CD4-positive, CD25-positive, alpha-beta regulatory T cell (primary cell): ENCODE measurements at regions not wholly inside any gene's neighbourhood (a gene's known extent, or its start where the extent isn't known, plus 50 kb on each side); places are given as distances from the start of the nearest gene placed in this dataset.

Source experiments
- ATAC-seq, 2 donors: fragments of 150-1000 bp; cut with Tn5 transposase; one replicate each; pipeline ENCODE4 v1.10.0; 2021; ENCODE audit warnings: low read depth in 2 of 2, moderate number of reproducible peaks in 2 of 2, moderate library complexity in 1 of 2
- DNase-seq, 3 donors: peaks; one replicate each; pipeline versions ENCODE4 v3.0.0 to v3.0.0-alpha.2; 2012 to 2022; ENCODE audit warnings: mixed read lengths in 1 of 3
- H3K27ac ChIP-seq: one replicate; pipeline ENCODE4 v1.7.0; 2013; ENCODE audit warnings: mild to moderate bottlenecking, low read length; ENCODE audit not compliant: insufficient read depth, poor library complexity, severe bottlenecking
- H3K27me3 ChIP-seq: one replicate; pipeline ENCODE4 v1.7.0; 2013; ENCODE audit warnings: low read length; ENCODE audit not compliant: control insufficient read depth, insufficient read depth
- H3K36me3 ChIP-seq: one replicate; pipeline ENCODE4 v1.7.0; 2013; ENCODE audit warnings: mild to moderate bottlenecking, low read length, moderate library complexity; ENCODE audit not compliant: control insufficient read depth, insufficient read depth
- H3K4me1 ChIP-seq: 2 replicates; pipeline ENCODE4 v1.7.0; 2013; ENCODE audit warnings: mild to moderate bottlenecking, low read length; ENCODE audit not compliant: insufficient read depth, control insufficient read depth, poor library complexity, severe bottlenecking
- H3K4me3 ChIP-seq: one replicate; pipeline ENCODE4 v1.7.0; 2013; ENCODE audit warnings: low read depth, mild to moderate bottlenecking, low read length, moderate library complexity
- H3K9me3 ChIP-seq, 2 experiments: 1 replicate in 1 of 2; 2 replicates in 1 of 2; pipeline ENCODE4 v1.7.0; 2013; ENCODE audit warnings: low read length in 2 of 2, mild to moderate bottlenecking in 1 of 2, moderate library complexity in 1 of 2; ENCODE audit not compliant: control insufficient read depth in 2 of 2
- H3K27ac Mint-ChIP-seq, 3 donors: one replicate each; pipeline ENCODE4 v1.8.0; 2020 to 2022; ENCODE audit warnings: mild to moderate bottlenecking in 3 of 3, mixed read lengths in 3 of 3, moderate library complexity in 2 of 3
- H3K27me3 Mint-ChIP-seq: one replicate; pipeline ENCODE4 v1.8.0; 2022; ENCODE audit warnings: mild to moderate bottlenecking, mixed read lengths
- H3K36me3 Mint-ChIP-seq: one replicate; pipeline ENCODE4 v1.8.0; 2020; ENCODE audit warnings: mixed read lengths
- H3K4me1 Mint-ChIP-seq, 4 donors: one replicate each; pipeline ENCODE4 v1.8.0; 2020 to 2022; ENCODE audit warnings: mixed read lengths in 4 of 4, mild to moderate bottlenecking in 1 of 4
- H3K4me3 Mint-ChIP-seq, 4 donors: one replicate each; pipeline ENCODE4 v1.8.0; 2020 to 2022; ENCODE audit warnings: mild to moderate bottlenecking in 4 of 4, mixed read lengths in 4 of 4, moderate library complexity in 3 of 4
- H3K9me3 Mint-ChIP-seq, 7 donors: one replicate each; pipeline ENCODE4 v1.8.0; 2020 to 2022; ENCODE audit warnings: mixed read lengths in 7 of 7, mild to moderate bottlenecking in 3 of 7, moderate library complexity in 2 of 7

DNA sequence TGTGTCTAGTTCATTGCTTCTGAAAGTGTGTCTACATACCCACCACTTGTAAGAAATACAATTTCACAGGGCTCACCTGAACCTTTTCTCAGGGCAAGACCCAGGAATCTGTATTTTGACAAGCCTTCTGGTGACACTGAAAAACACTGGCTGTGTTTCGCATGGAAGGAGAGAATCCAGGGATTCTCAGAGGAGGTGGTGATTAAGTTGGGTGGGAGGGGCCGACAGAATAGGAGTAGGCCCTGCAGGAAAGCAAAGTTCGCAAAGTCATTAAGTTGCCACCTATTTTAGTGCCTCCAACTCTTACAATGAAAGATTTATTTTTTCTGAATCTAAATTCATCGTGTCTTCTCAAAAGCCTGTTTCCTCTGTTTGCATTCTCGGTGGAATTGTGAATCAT lies 186.8 kb downstream of the FAT3 start:
- H3K27me3 Mint-ChIP-seq = no peaks in the 10 kb centered on the region
- no peaks in the 10 kb centered on the region for H3K9me3 ChIP-seq
- peaks cover 0 to 9% (median 3%) of the 10 kb centered on the region in 7 donors for H3K9me3 Mint-ChIP-seq
- H3K27ac Mint-ChIP-seq = no peak overlapping the region
- ATAC-seq (no peak), DNase-seq (no peak)
- H3K4me3 Mint-ChIP-seq = no peak overlapping the region
- H3K27ac ChIP-seq = no peak overlapping the region
- H3K4me3 ChIP-seq = no peak overlapping the region
- H3K4me1 ChIP-seq = no peaks in the 10 kb centered on the region
- H3K36me3 ChIP-seq = no peaks in the 10 kb centered on the region
- H3K27me3 ChIP-seq = no peaks in the 10 kb centered on the region
- no peaks in the 10 kb centered on the region for H3K36me3 Mint-ChIP-seq
- no peaks in the 10 kb centered on the region for H3K4me1 Mint-ChIP-seq

DNA sequence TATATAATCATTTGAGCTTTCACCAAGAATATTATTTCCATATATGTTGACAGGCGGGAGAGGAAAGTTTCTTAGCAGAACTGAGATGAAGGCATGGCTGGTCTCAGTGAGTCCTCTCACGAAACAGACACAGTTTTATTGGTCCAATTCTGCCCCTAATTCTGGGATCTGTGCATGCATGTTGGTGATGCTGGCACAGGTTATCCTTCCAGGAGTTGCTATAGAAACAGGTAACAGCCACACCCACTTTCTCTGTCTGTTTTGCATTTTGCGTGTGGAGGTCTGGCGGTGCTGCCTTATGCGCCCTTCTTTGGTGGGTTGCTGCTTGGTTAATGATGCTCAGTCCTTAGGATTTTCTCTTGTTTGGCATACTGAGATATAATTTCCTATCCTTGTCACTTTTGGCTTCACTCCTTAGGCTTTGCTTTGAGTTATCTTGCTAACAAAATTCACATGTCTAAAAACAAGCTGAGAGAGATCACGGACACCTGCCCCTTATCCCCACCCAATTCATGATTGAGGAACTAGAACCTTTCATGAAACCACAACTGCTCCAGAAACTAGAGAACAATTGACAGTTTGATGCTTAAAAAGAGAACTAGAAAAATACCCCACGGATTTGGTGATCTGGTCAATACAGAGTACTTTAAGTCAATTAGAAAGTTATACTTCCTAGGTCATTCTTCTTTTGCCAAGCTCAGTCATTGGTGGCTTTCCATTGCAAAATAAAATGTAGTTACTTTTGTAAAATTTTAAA lies 189.3 kb downstream of the FAT3 start:
- ATAC-seq (no peak), DNase-seq (no peak)
- Mint-ChIP-seq H3K4me1 (no peaks in the 10 kb centered on the region), H3K4me3 (no peak overlapping the region), H3K27ac (no peak overlapping the region), H3K27me3 (no peaks in the 10 kb centered on the region), H3K36me3 (no peaks in the 10 kb centered on the region), H3K9me3 (peaks cover 0 to 4% (median 4%) of the 10 kb centered on the region in 7 donors)
- Histone ChIP-seq H3K27ac (no peak overlapping the region), H3K36me3 (no peaks in the 10 kb centered on the region), H3K27me3 (no peaks in the 10 kb centered on the region), H3K9me3 (no peaks in the 10 kb centered on the region), H3K4me1 (no peaks in the 10 kb centered on the region), H3K4me3 (no peak overlapping the region)

DNA sequence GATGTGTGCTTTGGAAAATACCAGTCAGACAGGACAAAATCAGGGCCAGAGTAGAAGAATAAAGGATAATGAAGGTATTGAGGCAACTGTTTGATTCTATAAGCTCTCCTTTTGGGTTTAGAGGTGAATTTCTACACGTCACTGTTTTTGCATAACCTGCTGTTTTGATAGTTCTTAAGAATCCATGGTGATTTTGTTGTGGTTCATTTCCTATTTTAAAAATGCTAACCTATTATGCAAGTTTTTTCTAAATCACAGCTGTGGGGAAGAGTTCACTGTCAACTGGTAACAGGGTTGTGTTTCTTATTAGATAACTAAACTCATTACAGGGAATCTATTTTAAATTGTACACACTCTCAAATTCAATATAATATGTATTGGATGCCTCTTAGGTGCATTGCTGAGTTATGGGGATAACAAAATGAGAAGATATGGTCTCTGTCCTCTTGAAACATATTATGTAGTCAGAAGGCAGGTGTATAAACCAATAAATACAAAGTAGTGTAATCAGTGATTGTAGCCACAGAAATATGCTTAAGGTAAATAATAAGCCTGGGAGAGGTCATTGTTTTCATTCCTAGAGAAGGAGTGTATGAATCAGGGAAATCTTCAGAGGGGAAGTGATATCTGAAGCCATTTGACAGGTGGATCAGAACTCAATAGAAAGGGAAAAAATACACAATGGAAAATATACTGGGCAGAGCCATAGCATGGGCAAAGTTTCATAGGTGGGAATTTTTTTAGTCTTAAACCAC lies 192.5 kb downstream of the FAT3 start:
- no peaks in the 10 kb centered on the region for H3K36me3 ChIP-seq
- H3K9me3 Mint-ChIP-seq = peaks cover 0 to 7% (median 2%) of the 10 kb centered on the region in 7 donors
- H3K27ac ChIP-seq = no peak overlapping the region
- no peaks in the 10 kb centered on the region for H3K27me3 Mint-ChIP-seq
- no peak overlapping the region for H3K27ac Mint-ChIP-seq
- H3K4me1 Mint-ChIP-seq = no peaks in the 10 kb centered on the region
- H3K27me3 ChIP-seq = no peaks in the 10 kb centered on the region
- no peaks in the 10 kb centered on the region for H3K4me1 ChIP-seq
- DNase-seq (no peak), ATAC-seq (no peak)
- no peaks in the 10 kb centered on the region for H3K36me3 Mint-ChIP-seq
- H3K4me3 Mint-ChIP-seq = no peak overlapping the region
- H3K4me3 ChIP-seq = no peak overlapping the region
- no peaks in the 10 kb centered on the region for H3K9me3 ChIP-seq

DNA sequence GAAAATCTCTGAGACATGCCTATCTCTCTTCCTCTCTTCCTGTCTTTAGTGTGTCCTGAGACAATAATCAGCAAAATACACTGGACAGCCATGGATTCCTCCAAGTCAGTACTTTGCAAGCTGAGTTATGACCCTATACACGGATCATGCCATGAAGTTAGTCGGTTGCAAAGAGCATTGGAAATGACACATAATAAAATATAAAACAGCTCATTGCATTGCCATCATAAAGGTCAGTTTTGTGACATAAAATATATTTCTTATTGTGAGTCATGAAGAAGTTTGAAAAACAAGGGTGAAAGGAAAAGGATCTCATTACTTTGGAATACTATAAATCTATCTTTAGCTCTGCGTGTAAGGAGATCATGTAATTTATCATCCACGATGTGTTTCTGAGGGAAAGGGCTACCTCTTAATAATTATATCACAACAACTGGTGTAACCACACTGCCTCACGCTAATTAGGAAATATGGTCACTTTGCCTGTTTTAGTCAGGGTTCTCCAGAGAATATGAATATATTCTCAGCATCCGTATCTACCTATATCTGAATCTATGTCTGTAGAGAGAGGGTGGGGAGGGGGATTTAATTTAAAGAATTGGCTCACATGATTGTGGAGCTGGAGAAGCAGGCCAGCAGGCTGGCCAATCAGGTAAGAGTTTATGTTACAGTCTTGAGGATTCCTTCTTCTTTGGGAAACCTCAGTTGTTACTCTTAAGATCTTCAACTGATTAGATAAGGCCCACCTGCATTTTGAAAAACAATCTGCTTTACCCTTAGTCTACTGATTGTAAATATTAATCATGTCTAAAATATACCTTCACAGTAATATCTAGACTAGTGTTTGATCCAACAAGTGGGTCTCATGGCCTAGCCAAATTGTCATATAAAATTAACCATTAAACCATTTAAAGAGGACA lies 198.8 kb downstream of the FAT3 start:
- Mint-ChIP-seq H3K4me1 (no peaks in the 10 kb centered on the region), H3K27ac (no peak overlapping the region), H3K36me3 (no peaks in the 10 kb centered on the region), H3K27me3 (no peaks in the 10 kb centered on the region), H3K4me3 (no peak overlapping the region), H3K9me3 (peaks cover 0 to 14% (median 3%) of the 10 kb centered on the region in 7 donors)
- DNase-seq = no peak
- Histone ChIP-seq H3K36me3 (no peaks in the 10 kb centered on the region), H3K27me3 (no peaks in the 10 kb centered on the region), H3K4me3 (no peak overlapping the region), H3K4me1 (no peaks in the 10 kb centered on the region), H3K27ac (no peak overlapping the region), H3K9me3 (no peaks in the 10 kb centered on the region)
- no peak for ATAC-seq

DNA sequence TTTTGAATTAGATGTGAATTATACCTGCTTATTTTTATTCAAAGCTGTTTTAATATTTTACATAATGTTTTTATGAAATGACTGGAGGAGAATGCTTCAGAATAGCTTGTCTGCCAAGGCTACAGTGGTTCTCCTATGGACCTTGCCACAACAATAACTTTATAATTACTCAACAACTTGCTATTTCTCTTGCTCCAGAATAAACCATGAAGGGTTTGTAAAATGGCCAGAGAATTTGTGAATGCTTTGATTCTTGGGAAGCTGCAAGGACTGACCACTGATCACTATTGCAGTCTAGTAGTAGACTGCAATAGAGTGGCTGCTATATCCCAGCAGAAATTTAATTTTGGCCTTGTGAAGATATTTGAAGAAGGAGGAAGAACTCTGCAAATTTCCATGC lies 199.7 kb downstream of the FAT3 start:
- Mint-ChIP-seq H3K27ac (no peak overlapping the region), H3K36me3 (no peaks in the 10 kb centered on the region), H3K4me3 (no peak overlapping the region), H3K4me1 (no peaks in the 10 kb centered on the region), H3K9me3 (peaks cover 0 to 13% (median 3%) of the 10 kb centered on the region in 7 donors), H3K27me3 (no peaks in the 10 kb centered on the region)
- no peak for ATAC-seq
- Histone ChIP-seq H3K36me3 (no peaks in the 10 kb centered on the region), H3K4me3 (no peak overlapping the region), H3K4me1 (no peaks in the 10 kb centered on the region), H3K9me3 (no peaks in the 10 kb centered on the region), H3K27ac (no peak overlapping the region), H3K27me3 (no peaks in the 10 kb centered on the region)
- DNase-seq = no peak

DNA sequence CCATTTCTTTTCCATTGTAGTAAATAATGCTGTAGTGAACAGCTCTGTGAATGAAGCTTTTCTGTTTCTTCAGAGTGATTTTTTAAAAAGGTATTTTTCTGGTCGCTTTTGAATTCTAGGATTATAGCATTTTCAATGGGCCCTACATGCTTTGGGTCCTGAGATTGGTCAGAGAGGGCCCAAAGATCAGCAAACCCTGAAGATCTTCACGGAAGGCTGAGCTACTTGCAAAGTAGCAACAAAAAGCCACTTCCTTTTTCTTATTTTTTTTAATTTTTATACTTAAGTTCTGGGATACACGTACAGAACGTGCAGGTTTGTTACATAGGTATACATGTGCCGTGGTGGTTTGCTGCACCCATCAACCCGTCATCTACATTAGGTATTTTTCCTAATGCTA lies 200.5 kb downstream of the FAT3 start:
- no peaks in the 10 kb centered on the region for H3K4me1 Mint-ChIP-seq
- peaks cover 0 to 14% (median 6%) of the 10 kb centered on the region in 7 donors for H3K9me3 Mint-ChIP-seq
- no peak overlapping the region for H3K27ac Mint-ChIP-seq
- Histone ChIP-seq H3K27me3 (no peaks in the 10 kb centered on the region), H3K36me3 (no peaks in the 10 kb centered on the region), H3K27ac (no peak overlapping the region), H3K9me3 (no peaks in the 10 kb centered on the region), H3K4me1 (no peaks in the 10 kb centered on the region), H3K4me3 (no peak overlapping the region)
- DNase-seq (no peak), ATAC-seq (no peak)
- no peaks in the 10 kb centered on the region for H3K27me3 Mint-ChIP-seq
- no peak overlapping the region for H3K4me3 Mint-ChIP-seq
- no peaks in the 10 kb centered on the region for H3K36me3 Mint-ChIP-seq

DNA sequence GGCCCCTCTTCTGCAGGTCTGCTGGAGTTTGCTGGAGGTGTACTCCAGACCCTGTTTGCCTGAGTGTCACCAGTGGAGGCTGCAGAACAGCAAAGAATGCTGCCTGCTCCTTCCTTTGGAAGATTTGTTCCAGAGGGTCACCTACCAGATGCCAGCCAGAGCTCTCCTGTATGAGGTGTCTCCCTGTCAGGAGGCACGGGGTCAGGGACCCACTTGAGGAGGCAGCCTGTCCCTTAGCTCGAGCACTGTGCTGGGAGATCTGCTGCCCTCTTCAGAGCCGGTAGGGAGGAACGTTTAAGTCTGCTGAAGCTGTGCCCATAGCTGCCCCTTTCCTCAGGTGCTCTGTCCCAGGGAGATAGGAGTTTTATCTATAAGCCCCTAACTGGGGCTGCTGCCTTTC lies 207.9 kb downstream of the FAT3 start:
- peaks cover 0 to 16% (median 2%) of the 10 kb centered on the region in 7 donors for H3K9me3 Mint-ChIP-seq
- no peaks in the 10 kb centered on the region for H3K27me3 ChIP-seq
- H3K4me1 ChIP-seq = no peaks in the 10 kb centered on the region
- DNase-seq (no peak), ATAC-seq (no peak)
- no peak overlapping the region for H3K4me3 Mint-ChIP-seq
- H3K4me1 Mint-ChIP-seq = no peaks in the 10 kb centered on the region
- H3K4me3 ChIP-seq = no peak overlapping the region
- H3K36me3 ChIP-seq = no peaks in the 10 kb centered on the region
- H3K27me3 Mint-ChIP-seq = no peaks in the 10 kb centered on the region
- H3K27ac ChIP-seq = no peak overlapping the region
- H3K36me3 Mint-ChIP-seq = no peaks in the 10 kb centered on the region
- no peak overlapping the region for H3K27ac Mint-ChIP-seq
- H3K9me3 ChIP-seq = no peaks in the 10 kb centered on the region
